ENCODE measurements at regions not wholly inside any gene's neighbourhood (a gene's known extent, or its start where the extent isn't known, plus 50 kb on each side); places are given as distances from the start of the nearest gene placed in this dataset.

DNA sequence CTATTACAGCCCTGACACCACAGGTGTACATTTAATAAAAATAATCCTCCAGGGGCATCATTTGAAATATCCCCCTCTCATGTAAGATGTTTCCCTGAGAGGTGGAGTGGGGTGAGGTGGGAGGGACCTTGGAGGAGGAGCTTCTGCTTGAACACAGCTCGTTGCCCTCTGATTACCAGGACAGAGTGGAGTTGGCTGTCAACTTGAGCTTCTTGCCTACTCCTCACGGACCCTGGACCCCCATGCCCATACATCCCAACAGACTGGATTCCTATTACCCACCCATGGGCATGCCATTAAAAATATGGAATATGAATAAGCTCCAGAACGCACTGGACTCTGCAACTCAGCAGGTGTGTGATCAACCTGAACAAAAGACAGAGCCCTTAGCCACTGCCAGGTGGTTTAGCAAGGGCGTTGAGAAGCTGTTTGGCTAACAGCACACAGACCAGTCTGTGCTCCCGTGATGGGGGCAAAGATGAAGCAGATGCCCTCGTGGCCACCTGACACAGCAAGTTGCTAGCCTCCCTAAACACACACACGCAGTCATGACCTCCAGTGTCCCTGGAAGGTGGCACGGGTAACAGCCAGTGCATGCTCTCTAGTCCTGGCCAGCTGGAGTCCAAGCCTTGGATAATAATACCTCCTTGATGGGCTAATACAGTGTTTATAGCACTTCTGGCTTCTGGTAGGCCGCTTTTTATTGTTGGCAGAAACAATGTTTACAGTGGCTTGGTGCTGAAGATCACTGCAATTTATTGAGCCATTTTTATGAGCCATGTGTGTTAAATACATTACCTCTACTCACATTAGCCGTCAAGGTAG lies 155.0 kb downstream of the TOMM20 start:
- H3K4me3 ChIP-seq (replicated peaks; ENCODE audit: low read depth, low read length): no peak overlapping the region
- TF ChIP-seq, protein P1, sequence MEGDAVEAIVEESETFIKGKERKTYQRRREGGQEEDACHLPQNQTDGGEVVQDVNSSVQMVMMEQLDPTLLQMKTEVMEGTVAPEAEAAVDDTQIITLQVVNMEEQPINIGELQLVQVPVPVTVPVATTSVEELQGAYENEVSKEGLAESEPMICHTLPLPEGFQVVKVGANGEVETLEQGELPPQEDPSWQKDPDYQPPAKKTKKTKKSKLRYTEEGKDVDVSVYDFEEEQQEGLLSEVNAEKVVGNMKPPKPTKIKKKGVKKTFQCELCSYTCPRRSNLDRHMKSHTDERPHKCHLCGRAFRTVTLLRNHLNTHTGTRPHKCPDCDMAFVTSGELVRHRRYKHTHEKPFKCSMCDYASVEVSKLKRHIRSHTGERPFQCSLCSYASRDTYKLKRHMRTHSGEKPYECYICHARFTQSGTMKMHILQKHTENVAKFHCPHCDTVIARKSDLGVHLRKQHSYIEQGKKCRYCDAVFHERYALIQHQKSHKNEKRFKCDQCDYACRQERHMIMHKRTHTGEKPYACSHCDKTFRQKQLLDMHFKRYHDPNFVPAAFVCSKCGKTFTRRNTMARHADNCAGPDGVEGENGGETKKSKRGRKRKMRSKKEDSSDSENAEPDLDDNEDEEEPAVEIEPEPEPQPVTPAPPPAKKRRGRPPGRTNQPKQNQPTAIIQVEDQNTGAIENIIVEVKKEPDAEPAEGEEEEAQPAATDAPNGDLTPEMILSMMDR (IDR thresholded peaks at IDR 0.05; ENCODE audit: low read length, missing control alignments): no peak
- no peak for DNase-seq (ENCODE audit: low read depth)

DNA sequence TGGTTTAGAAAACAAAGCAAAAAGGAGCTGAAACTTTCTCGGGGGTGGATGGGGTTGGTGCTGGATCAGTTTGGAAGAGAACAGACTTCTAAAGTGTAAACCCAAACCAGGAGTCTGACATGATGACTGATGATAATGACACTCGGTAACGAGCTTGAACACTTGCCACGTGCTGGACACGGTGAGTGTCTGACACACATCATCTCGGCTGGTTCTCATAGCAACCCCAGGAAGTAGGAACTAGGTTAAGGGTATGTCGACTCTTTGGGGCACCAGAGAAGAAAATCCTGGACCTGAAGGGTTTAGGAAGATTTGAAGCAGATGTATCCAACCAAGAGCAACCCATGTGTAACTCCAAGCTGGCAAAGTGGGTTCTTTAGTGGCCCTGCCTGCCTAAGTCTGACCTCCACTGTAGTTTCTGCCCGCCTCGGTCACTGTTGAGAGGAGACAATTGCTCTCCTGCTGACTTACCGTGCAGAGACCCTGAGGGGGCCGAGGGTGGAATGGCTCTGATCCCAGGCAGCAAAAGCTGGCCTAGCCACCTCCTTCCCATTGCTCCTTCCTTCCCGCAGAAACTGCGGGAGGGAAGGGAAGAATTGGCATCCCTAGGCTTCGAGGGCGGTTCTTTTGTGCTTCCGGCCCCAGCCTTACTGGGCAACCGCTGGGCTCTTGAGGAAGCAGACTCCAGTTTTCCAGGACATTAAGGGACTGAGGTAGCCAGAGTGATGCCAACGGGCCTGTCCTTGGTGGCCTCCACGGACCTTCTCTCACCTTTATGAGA lies 156.0 kb downstream of the TOMM20 start:
- H3K4me3 ChIP-seq (replicated peaks; ENCODE audit: low read depth, low read length): no peak overlapping the region
- no peak for DNase-seq (ENCODE audit: low read depth)
- TF ChIP-seq, protein P1 (IDR thresholded peaks at IDR 0.05; ENCODE audit: low read length, missing control alignments): no peak

DNA sequence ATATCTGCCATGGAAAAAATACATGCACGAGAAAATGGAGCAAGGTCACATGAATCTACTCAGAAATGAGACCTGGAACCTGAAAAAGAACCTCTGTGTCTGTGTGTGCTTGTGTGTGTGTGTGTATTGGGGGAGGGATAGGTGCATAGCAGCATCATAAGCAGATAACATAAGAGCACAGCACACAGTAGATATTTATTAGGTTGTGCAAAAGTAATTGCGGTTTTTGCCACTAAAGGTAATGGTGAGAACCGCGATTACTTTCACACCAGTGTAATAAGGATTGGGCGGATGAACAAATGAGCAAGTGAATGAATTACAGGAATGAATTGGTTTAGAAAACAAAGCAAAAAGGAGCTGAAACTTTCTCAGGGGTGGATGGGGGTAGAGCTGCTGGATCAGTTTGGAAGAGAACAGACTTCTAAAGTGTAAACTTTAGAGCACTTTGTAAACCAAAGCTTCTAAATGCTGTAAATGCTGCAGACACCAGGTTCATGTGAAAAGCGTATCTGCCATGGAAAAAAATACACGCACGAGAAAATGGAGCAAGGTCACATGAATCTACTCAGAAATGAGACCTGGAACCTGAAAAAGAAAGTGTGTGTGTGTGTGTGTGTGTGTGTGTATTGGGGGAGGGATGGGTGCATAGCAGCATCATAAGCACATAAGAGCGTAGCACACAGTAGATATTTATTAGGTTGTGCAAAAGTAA lies 156.9 kb downstream of the TOMM20 start:
- TF ChIP-seq, protein P1 (IDR thresholded peaks at IDR 0.05; ENCODE audit: low read length, missing control alignments): no peak
- DNase-seq (ENCODE audit: low read depth): no peak
- H3K4me3 ChIP-seq (replicated peaks; ENCODE audit: low read depth, low read length): no peak overlapping the region

DNA sequence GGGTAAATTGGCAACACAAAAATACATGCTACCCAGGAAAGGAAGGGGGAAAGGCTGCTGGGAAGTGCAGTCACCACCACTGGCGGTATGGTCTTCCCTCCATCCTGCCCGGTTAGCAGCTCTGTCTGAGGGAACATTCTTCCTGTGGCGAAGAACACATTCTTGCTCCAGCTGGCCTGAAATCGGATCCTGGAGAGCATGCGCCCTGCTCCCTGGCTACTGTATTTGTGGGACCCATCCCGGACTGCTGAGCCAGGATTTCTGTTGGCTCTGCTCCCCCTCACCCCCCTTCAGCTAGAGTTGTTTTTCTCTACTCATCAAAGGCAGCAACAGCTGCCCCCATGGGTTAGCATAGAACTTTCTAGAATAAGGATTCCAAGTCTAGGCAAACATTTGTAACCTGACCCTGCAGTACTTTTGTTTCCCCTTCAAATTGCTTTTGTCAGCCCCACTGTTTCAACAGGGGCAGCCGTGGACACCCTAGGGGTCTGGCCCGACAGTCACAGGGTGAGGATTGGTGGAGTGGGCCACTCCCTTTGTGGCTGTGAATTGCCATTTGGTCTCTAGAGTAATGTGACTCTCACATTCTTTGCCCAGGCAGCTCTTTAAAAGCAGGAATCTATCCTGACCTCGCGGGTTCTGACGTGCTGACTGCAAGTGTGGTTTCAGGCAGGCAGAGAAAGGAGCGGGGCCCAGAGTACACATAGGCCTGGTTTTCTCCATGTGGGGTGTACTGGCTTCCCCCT lies 157.7 kb downstream of the TOMM20 start:
- TF ChIP-seq, protein P1 (IDR thresholded peaks at IDR 0.05; ENCODE audit: low read length, missing control alignments): no peak
- no peak overlapping the region for H3K4me3 ChIP-seq (replicated peaks; ENCODE audit: low read depth, low read length)
- DNase-seq (ENCODE audit: low read depth): peak; percentile 96

DNA sequence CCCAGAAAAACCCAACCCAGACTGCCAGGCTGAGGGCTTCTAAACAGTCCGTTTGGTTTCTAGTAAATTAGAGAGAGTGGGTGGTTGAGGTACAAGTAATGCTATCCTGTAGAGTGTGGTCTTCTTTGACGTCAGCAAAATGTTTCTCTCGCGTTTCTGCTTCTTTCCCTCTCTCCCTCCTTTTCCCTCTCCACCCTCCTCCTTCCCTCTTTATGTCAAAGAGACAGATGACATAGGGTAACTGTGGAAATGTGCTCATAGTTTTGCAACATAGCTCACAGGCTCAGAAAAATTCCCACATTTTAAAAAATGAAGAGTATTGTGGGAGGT lies 158.3 kb downstream of the TOMM20 start:
- peak overlapping the region; percentile 14 for H3K4me3 ChIP-seq (replicated peaks; ENCODE audit: low read depth, low read length)
- peak; percentile 97 for DNase-seq (ENCODE audit: low read depth)
- TF ChIP-seq, protein P1 (IDR thresholded peaks at IDR 0.05; ENCODE audit: low read length, missing control alignments): no peak

DNA sequence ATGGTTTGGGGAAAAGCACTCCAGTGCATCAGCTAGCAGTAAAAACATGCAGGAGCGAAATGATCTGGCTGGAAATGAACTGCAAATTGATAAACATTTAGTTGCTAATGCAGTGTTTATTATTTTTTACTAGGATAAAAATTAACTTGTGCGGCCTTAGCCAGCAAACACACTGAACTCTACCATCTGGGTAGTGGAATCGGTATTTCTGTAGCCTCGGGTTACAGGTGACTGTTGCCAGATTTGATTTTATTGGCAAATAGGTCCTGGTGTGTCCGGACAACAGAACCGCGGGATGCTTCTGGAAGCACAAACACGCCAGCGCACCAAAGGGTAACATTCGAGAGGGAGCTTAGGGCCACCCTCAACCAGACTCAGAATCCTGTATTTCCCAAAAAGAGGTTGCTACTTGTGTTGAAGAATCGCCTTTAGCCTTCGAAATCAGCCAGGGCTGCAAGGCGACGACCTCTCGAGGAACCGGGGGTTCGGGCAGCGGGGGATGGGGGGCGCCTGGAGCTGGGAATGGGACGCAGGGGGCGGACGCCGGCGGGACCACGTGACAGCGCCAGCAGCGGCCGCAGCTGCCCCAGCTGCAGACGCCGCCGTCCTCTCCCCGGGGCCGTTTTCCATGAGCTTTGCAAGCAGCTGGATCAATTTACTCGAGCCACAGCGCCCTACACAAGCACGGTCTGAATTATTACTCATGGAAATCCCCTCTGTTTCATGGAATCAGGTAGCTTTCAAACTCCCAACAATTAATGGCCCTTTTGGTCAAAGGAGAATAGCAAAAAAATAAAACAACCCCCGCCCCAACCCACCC lies 158.8 kb downstream of the TOMM20 start:
- TF ChIP-seq, protein P1 (IDR thresholded peaks at IDR 0.05; ENCODE audit: low read length, missing control alignments): no peak

More for the DNA sequence above, 158.8 kb downstream of the TOMM20 start:
- H3K4me3 ChIP-seq (replicated peaks; ENCODE audit: low read depth, low read length): peak overlapping the region; percentile 14
- DNase-seq (ENCODE audit: low read depth): peak; percentile 69
